Stomach (tissue), 4 donors: ENCODE measurements at regions not wholly inside any gene's neighbourhood (a gene's known extent, or its start where the extent isn't known, plus 50 kb on each side); places are given as distances from the start of the nearest gene placed in this dataset.

Experiments used
- POLR2AphosphoS5 ChIP-seq, 3 donors: sonication (generic); formaldehyde crosslinking; IDR thresholded peaks; one replicate each; pipeline ENCODE4 v1.6.1; 2016; ENCODE audit warnings: antibody characterized with exemption in 3 of 3
- TF ChIP-seq, protein P1 (sequence below), 7 experiments: fragments of 450-650 bp in 4 of 7; fragments of 200-600 bp in 3 of 7; sonication (generic) in 3 of 7; IDR thresholded peaks; one replicate each; pipeline ENCODE4 v1.5.1; 2016 to 2019; ENCODE audit warnings: antibody characterized with exemption in 7 of 7, control low read depth in 2 of 7, mild to moderate bottlenecking in 1 of 7

DNA sequence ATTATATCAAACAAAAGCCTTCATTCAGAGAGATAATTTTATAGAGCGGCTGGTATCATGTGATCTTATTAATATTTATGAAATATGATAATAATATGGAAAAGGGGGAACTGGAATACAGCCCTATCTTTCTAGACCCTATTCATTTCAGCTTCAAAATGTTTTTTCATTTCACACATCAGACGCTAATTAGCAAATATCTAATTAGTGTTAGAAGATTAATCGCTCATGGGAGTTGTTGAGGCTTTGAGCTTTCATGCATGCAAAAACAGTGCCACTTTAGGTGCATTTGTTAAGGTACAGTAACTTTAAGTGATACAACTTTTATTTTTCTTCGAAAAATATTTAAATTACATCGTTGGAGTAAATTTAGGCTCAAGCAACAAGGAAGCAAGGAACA is 751.7 kb upstream of the WWC1 start:
- TF ChIP-seq, protein P1, sequence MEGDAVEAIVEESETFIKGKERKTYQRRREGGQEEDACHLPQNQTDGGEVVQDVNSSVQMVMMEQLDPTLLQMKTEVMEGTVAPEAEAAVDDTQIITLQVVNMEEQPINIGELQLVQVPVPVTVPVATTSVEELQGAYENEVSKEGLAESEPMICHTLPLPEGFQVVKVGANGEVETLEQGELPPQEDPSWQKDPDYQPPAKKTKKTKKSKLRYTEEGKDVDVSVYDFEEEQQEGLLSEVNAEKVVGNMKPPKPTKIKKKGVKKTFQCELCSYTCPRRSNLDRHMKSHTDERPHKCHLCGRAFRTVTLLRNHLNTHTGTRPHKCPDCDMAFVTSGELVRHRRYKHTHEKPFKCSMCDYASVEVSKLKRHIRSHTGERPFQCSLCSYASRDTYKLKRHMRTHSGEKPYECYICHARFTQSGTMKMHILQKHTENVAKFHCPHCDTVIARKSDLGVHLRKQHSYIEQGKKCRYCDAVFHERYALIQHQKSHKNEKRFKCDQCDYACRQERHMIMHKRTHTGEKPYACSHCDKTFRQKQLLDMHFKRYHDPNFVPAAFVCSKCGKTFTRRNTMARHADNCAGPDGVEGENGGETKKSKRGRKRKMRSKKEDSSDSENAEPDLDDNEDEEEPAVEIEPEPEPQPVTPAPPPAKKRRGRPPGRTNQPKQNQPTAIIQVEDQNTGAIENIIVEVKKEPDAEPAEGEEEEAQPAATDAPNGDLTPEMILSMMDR (IDR thresholded peaks at IDR 0.05), result no peak
- TF ChIP-seq POLR2AphosphoS5 (IDR thresholded peaks at IDR 0.05), result no peak
